NCI-H2107 treated with DMSO at 0.1 percent for 48 hours (cell line): ENCODE measurements at regions not wholly inside any gene's neighbourhood (a gene's known extent, or its start where the extent isn't known, plus 50 kb on each side); places are given as distances from the start of the nearest gene placed in this dataset.

Experiments
- DNase-seq: peaks from one replicate; lab custom pipeline; 2025; ENCODE audit not compliant: unreplicated experiment; lab: John Stamatoyannopoulos, UW

DNA sequence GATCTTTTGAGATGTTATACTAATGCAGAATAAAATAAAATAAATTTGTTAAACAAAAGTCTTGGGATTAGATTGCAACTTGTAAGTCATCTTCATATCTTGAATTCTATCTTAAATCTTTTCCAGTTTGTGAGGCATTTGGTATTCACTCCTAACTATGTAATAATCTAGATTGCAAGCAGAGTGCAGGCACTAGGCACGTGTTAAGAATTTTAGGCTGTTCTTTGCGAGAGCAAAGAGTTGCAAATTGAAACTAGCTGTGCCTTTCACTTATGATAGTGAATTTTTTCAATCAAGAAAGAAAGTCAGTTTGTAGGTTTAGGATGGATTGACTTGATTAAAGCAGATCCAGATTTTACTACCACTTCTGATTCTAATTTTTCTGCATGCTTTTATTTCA, 264.1 kb upstream of the SPRY2 start:
- no peak for DNase-seq

DNA sequence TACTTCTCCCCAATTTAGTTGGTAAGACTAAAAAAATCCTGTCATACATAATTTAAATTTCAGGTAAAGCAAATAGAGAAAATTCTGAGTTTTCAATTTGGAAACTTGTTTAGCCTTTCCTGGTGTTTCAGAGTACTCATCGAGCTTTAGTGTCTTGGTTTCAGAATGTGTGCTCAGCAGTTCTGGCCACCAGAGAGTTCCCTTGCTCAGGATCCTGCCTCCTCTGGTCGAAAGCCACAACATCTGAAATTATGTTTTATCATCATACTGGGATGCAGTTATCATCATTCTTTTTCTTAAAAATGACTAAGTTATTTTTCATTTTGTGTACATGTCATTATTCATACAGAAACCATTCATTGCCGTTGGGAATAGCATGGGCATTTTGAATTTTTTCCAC, 263.2 kb upstream of the SPRY2 start:
- DNase-seq, result no peak

DNA sequence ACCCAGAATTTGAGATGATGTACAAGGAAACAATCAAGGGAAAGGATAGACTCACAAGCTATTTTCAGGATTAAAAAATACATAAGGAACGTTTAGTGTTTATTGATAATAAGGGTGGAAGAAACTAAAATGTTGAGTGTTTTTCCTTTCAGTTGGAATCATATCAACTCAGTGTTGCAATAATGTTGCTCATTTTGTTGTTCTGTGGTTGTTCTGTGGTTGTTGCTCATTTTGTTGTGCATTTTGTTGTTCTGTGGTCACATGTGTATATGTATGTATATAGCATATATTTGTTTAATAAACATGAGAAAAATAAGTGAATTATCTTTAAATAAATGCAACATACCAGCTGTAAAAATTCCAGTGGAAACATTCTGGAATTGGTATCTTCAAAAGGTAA, 262.4 kb upstream of the SPRY2 start:
- no peak for DNase-seq

DNA sequence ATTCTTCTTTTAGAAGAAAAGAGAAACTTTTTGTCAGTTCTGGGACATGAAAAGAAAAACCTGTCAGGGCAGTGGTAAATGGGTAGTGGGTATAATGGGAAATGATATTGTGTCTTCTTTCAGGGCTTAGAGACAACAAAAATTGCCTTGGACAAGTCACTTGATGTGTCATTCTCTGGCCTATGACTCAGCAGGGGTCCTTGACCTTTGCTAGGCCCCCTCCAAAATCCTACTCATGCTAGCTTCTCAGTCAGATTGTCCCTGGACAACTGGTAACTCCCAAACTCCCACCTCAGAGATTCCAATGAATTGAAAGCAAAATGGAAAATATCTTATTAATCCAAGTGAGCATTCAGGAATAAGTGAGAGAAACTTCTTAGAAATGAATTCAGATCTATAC, 258.8 kb upstream of the SPRY2 start:
- DNase-seq, result no peak

DNA sequence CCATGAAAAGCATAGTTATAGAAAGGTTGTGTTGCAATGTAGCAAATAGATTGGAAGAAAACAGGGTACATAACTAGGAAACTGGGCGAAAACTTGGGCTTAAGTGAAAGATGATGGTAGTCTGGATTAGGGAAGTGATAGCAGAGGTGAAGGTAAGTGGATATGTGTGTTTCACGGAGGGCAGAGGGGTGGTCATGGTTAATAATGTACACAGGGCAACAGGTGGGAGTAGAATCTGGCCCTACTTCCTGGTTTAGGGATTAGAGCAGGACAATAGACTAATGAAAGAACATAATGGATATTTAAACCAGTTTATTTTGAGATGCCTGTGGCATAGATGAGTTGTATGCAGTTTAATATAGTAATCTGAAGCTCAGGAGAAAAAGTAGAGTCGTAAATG, 257.3 kb upstream of the SPRY2 start:
- DNase-seq, result no peak

DNA sequence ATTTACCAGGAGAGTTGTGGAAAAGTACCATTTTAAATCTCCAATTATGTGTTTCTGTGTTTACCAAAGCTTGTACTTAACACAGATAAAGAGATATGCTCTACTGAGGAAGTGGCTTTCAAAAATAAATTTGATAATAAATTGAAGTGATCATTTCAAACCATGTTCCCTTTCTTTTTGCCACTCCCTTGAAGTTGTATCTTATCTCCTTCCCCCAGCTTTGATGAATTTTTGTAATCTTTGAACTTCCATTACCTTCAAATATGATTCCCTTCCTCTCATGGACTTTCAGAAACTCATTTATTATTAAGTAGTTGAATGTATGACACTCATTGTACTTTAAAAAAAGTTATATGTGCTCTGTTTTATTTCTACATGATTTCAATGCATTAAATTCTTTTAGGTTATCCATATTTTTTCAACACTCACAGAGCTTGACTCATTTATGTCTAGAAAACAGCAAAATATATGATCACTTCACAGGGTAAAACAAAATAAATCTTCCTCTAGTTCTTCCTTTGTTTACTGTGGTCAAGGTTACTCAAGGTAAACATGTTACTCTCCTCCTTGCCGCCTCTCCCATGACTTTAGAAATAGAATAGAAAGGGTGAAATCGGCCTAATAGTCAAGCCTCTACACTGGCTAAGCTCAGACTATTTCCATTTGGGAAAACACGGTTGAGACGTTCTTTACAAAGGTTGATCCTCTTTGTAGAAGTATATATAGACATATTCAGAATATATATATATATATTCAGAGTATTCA, 251.2 kb upstream of the SPRY2 start:
- DNase-seq, result no peak

DNA sequence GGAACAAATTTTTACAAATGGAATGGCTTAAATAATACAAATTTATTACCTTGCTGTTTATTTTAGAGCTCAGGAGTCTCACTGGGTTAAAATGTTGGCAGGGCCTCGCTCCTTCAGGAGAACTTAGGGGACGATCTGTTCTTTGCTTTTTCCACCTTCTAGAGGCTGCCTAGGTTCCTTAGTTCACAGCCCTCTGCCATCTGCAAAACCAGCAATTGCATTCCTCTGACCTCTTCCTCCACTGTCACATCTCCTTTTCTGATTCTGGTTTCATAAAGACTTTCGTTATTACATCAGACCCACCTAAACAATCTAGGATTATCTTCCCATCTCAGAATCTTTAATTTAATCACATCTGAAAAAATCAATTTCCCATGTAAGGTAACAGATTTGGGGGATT, 249.6 kb upstream of the SPRY2 start:
- no peak for DNase-seq

DNA sequence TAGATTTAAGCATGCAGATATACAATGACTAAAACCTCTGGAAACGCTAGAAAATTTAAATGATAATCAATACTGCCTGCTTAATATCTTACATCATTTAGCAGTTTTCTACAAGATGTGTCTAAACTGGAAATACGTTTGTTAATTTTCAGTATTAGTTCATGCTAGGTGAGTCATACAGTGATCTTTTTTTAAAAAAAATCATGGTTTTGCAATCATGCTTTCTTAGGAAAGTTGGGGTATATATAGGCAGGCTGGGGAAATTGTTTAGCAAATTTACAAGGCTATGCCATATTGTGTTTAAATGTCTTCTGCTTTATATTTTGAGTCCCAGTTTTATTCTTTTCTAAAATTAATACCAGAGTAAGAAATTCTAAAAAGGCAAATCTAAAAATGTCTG, 245.4 kb upstream of the SPRY2 start:
- DNase-seq, result no peak

DNA sequence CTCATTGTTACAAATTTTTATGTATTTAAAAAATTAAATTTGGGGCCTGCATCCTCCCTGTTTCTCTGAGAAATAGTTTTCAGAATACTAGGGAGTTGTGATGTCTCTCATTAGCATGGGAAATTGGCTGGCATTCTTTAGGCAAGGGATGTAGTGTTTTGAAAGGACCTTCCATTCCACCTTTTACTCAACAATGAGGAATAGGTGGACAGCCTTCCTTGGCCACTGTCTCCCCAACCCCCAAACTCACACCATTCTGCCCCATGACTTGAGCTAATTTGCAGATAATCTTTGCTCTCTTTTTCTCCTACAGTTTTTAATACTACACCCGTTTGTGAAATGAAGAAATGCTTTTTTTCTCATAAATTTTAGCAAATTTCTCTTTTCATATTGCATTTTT, 244.6 kb upstream of the SPRY2 start:
- no peak for DNase-seq

DNA sequence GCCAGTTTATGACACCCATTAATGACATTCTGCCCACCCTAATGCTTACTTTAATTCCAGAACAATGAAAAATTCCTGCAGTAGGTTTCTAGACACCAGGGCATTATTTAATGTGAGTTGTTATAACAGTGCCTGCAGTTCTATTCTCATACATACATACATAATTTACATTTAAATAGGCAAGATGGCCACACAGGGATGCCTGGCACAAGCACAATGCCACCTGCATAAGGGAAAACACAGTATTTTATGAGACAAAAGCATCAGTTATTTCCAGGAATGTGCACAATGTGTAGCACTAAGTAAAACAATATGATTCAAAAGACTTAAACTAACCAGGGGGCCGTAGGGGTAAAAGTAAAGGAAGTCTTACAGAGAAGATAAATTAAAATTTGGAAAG, 243.9 kb upstream of the SPRY2 start:
- no peak for DNase-seq

DNA sequence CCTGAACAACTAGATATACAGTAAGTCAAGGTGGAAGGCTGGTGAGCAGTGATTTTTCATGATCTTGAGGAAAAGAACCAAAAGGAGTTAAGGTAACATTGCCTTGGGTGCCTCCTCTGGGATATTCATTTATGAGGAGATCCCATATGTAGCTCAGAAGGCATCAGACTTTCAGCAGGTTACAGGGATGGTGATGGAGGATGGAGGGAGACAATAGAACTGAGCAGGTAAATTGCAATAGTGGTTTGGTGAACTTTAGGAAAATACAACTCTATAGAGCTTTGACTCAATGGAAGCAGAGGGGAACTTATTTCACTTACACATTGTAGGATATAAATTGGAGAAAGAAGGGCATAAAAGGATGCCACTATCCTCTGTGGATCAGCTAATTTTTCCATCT, 243.4 kb upstream of the SPRY2 start:
- DNase-seq, result no peak

DNA sequence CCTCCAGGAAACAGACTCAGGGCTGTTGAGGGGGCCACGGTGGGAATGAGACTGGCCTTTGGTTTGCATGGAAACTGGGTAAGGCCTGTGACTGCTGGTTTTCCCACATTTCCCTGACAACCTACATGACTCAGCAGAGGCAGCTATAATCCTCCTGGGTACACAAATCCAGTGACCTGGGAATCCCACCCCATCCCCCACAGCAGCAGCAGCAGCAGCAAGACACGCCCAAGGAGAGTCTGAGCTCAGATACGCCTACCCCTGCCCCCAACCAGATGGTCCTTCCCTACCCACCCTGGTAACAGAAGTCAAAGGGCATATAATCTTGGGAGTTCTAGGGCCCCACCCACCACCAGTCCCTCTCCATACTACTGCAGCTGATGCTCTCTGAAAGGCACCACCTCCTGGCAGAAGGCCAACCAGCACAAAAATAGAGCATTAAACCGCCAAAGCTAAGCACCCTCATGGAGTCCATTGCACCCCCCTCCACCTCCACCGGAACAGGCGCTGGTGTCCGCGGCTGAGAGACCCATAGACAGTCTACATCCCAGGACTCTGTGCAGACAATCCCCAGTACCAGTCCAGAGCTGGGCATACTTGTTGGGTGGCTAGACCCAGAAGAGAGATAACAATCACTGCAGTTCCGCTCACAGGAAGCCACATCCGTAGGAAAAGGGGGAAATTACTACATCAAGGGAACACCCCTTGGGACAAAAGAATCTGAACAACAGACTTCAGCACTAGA, 237.2 kb upstream of the SPRY2 start:
- no peak for DNase-seq

DNA sequence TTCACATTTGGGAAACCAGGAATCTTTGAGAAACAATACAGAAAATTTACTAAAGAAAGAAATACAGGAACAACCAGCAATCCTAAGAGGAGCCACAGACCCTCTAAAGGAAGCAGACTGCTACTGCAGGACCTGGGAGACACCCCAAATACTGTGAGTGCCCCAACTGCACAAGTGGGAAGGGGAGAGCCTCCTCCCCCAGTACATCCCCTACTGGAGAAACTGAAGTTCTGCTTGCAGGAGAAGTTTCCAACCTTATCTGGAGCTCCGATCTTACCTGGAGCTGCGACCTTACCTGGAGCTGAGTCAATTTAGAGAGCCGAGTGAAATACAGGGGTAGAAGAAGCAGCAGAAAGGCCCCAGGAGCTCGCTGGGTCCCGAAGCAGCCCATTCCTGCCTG, 236.4 kb upstream of the SPRY2 start:
- DNase-seq, result no peak

DNA sequence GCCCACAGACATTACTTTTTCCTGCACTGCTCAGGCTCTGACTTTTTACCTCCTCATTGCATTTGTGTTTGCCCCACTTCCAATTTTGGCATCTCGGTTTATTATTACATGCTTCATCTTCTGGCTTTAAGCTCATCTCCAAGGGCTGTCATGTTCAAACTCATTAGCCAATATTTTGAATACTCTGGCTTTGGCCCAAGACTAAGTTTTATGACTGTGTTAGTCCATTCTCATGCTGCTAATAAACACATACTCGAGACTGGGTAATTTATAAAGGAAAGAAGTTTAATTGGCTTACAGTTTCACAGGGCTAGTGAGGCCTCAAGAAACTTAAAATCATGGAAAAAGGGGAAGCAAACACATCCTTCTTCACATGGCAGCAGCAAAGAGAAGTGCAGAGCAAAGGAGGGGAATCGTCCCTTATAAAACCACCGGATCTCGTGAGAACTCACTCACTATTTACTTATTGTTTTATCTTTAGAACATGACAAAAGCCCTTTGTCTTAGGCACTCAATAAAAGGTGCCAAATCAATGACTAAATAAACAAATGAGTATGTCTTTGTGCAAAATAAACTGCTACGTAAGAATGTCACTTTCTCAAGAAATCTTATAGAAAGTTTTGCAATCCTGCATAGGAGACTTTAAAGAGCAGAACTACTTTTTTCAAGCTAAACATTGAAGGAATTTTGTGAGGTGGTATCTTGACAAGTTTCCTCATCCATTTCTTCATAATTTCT, 233.4 kb upstream of the SPRY2 start:
- no peak for DNase-seq

DNA sequence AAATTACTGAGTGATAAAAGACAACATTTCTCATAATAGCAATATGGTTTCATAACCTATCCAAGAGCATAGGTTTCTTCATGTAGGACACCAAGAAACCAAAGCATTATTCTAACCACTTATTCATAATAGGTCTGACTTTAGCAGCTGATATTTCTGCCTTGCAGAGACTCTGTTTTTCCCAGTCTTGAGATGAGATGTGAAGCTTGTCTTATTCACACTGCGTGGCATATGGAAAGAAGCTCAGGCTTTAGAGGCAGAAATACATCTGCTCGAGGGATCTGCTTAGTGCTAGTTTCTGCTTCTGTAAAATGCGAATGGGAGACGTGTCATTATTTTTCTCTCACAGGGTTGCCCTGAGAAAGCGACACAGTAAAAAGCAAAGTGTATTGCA, 232.0 kb upstream of the SPRY2 start:
- no peak for DNase-seq

DNA sequence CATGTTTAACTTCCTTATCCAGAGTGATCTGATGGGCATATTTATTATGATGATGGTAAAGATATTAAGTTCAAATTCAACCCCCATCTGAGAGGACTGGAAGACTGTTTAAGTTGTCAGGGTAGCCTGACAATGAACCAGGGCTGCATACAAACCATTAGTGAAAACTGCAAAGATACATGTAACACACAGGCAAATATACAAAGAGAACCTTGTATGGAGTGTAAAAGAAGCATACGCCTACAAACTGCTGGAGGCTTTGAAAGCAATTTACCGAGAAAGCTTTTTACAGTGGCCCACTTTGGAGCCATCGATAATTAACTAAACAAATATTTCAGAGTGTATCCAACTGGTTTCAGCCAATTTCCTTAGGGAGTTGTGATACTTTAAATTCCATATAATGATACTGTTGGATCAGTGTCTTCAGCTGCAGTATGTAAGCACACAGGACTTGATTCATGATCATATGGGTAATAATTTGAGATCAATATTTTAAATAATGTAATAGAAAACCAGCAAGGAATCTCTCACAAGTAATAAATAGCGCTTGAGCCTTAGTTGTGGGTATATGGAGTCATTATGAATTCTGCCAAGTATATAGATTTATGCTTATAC, 231.5 kb upstream of the SPRY2 start:
- DNase-seq, result no peak

DNA sequence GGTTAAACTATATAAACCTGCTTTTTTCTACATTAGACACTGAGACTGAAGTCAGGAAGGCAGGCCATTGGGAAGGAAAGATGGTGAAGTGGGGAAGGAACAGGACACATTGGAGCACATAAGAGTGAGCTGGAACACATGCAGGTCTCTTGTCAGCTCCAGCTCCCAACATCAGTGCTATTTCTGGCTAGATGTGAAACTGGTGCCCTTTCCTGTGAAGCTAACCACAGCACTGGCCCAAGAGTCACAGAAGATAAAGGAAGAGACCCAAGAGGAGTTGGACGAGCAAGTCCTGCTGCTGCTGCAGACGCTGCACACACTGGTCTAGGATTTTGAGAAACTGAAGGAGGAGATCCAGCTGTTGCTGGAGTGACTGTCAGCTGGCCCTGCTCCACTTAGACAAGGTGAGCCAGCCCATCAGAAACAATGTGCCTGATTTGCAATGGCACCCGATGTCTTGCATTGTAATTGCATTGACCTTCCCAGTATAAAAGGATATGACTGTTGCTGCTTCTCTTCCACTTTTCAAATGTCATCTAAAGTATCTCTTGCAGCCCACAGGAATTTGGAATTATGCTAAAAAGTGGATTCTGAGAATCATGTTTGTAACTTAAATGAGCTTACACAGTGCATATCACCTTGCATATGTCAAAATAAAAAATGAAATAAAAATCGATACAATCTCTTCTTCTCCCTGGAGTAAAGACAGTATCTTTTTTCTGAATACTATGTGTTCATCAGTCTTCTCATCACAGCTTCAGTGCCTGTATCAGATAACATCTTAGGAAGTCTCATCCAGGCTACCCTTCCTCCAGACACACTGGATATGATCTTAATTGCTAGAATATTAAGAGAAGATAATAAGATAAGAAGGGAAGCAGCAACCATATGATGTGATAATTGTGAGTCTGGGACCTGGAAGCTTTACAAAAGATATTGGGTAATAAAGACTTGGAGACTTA, 230.7 kb upstream of the SPRY2 start:
- DNase-seq, result no peak

DNA sequence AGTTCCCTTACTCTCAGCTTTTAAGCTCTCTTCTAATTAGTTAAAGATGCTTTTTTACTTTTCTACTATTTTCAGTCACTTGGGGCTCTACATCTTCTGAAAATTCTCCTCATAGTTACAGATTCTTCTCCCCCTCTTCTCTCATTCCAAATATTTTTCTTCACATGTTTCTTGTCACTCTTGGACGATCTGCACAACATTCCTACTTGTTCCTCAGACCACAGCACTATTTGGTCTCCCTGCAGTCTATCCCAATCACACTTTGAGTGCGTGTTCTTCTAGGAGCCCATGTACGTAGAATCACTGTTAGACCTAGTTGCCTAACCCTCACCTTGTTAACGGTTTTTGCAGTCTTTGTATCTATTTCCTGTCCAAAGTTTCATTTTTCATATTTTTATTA, 222.5 kb upstream of the SPRY2 start:
- DNase-seq, result no peak

DNA sequence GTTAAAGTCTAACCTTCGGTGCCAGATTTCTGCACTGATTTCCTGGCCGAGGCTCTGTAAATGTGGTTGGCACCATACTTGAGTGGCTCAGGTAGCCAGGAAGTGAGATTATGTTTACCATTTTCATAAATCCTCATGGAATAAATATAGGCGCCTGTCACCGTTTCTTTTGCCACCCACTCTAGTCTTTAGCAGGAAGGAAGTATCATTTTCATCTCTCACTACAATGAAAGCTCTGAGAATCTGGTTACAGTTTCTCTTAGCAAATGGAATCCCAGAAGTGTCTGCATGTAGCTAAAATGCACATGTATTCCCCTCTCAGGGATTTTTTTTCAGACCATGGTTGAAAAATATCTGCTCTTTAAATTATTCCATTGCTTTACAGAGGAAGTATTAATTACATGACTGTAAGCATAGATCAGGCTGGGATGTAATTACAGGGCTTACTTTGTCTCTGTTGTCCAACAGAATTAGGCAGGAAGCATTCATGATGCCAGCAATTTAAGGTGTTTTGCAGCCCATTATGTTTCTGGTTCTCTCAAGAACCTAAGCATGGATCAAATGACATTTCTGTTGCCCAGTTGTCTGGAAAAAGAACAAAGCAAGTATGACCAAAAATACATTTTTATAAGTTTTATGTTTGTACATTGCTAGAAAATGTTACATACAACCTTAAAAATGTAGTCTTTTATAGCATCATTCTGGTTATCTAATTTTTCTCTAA, 221.7 kb upstream of the SPRY2 start:
- peak; percentile 3 for DNase-seq

DNA sequence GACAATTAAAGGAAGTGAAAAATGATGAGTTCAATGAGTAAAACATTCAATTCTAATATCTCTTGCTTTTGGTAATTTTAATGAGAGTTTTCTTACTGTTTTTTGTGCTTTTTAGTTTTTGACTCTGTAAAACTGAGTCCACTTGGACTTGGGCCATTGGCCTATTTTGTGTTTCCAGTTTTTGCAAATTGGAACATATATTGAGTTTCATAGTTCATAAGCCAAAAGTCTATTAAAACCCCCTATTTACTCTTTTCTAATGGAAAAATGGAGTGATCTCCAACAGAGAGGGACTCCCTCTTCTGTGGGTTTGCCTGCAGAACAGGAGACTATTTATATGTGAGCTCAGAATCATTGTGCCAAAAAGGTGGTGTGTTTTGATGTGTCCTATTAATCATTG, 219.7 kb upstream of the SPRY2 start:
- no peak for DNase-seq
